Fibroblast of peridontal ligament (primary cell): ENCODE measurements at regions not wholly inside any gene's neighbourhood (a gene's known extent, or its start where the extent isn't known, plus 50 kb on each side); places are given as distances from the start of the nearest gene placed in this dataset.

Source experiments
- DNase-seq: peaks from one replicate; pipeline ENCODE4 v3.0.0-alpha.2; 2010; ENCODE audit errors: extremely low read depth

DNA sequence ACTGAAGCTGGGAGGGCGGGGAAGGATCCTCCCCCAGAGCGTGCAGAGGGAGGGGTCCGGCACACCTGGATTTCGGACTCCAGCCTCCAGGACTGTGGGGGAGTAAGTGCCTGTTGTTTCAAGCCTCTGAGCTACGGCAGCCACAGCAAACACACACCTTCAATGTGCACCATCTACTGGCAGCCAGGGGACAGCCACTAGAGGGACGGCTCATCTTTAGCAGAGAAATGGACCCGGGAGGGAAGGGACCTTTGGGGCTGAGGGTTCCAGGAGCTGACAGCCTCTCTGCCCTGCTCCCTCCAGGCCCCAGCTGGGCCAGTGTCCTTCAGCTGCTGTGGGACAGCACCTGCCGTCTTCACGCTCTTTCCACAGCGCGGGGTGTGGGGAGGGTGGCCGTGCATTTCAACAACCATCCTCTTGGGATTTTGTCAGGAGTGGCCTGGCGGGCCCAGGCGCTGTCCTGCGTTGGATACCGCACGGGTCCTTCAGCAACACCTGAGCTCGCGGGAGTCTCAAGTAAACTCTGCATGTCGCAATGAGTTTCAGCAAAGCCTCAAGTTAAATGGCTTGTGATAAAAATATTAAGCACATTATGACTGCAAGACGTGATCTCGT, 209.2 kb upstream of the C14orf180 start:
- no peak for DNase-seq

DNA sequence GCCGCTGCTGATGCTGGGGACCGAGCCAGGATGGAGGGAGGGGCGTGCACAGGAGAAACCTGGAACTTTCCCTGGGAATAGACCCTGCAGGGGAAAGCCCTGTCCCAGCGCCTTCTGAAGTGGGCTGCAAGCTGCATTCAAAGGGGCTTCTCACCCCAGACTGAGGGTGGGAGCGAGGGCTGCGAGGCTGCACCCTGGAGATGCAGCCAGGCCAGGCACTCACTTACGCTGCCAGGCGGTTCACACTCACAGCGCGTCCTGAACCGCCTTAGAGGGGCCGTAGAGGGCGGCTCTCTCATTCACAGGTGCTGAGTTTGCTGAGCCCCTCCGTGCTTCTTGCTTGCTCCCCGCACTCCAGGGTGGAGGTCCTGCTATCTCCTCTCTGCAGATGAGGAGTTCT, 208.5 kb upstream of the C14orf180 start:
- DNase-seq = no peak

DNA sequence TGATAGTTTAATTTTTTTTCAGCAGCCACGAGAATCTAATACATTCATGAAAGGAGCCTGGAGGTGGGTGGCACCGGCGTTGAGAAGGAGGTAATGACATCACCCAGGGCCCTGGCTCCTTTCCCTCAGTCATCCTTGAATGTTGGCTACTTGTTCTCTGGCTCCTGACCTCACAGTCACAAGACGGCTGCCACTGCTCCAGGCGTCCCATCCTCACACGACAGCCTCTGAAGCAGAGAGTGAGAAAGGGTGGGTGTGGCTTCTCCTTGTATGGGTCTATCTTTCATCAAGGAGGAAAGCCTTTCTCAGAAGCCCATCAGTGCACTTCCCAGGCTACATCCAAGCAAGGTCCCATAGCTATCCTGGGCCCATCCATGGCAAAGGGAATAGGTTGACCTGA, 207.6 kb upstream of the C14orf180 start:
- DNase-seq = no peak

DNA sequence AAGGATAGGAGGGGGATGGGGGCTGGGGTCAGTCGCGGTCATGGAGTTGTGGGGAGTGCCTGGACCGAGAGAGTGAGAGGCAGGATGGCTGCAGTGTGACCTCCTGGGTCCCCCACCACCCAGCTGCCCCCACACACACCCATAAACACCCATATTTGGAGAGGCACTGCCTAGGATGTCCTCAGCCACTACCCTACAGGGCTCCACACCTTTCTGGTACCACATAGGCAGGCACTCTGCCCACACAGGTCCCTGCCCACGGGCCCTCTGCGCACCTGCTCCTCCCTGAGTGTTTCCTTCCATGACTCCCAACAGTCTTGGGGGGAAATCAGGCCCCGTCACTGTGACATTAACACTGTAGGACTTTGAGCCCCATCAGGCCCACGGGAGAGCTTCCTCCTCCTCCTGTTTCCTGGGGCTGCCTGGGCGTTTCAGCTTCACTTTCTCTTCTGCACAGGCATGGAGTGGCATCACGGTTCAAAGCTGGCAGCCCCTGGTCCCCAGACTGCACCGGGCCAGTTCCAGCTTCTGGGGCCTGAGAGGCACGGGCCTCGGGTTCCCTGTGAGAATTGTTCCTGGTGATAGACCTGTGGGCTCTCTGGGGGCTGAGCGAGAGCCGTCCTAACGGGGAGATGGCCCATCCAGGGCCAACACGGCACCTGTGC, 207.0 kb upstream of the C14orf180 start:
- DNase-seq = no peak

DNA sequence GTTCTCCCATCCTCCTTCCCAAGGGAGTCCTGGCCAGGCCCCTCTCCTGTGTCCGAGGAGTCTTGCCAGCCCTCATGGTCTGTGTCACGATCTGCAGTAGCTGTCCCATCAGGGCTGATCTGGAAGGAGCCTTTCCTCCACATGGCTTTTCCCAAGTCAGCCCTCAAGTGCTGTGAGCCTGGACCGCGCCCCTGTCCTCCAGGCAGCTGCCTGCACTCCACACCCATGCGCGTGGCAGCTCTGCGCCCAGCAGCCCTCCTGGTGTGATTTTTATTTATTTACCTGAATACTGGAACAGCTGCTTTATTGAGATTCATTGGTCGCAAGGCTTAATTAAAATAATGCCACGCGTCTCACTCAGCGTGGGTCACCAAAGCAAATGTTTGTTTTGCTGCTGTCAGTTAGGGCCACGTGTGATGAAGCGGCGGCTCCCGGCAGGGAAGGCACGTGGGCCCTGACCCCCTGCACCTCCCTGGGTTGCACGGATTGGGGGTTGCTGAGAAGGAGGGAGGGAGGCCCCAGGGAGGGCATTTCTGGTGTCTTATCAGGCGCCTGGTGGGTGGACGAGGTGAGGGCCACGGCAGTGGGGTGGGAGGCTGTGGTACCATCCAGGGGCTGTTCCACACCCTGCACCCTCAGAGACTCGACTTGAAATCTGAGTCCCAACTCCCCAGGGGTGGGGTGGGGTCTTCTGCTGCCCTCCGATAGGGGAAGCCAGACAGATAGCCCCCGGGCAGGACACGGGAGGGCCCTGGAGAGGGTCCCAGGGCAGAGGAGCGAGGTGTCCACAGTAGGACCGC, 206.3 kb upstream of the C14orf180 start:
- no peak for DNase-seq

DNA sequence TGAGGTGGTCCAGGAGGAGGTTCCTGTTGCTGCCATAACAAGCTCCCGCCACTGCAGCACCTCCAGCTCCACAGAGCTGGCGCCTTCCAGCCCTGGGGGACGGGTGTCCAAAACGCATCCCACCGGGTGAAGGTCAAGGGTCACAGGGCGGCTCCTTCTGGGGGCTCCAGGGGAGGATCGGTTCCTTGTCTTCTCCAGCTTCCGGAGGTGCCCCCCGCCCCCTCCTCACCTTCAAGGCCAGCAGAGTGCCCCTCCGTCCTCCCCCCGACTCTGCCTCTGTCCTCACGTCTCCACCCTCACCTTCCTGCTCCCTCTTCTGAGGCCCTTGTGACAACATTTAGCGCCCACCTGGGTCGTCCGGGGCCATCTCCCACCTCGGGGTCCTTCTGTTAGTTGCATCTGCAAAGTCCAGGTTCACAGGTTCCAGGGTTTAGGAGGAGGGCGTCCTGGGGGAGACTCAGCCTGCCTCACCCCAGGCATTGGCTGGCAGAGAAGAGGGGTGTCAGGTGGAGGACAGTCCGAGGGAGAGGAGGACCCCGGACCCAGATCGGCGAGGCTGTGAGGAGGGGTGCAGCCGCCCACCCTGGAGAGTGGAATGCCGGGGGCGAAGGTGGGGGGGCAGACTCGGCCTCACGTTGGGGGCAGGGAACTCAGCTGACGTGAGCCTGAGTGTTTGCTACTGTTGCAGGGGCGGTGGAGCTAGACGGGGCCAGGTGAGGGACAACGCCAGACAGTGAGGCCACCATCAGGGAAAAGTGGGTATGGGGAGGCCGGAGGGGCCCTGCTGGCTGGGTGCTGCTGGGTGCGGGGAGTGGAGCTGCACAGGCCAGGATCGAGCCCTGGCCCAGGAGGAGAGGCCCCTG, 205.5 kb upstream of the C14orf180 start:
- DNase-seq = no peak

DNA sequence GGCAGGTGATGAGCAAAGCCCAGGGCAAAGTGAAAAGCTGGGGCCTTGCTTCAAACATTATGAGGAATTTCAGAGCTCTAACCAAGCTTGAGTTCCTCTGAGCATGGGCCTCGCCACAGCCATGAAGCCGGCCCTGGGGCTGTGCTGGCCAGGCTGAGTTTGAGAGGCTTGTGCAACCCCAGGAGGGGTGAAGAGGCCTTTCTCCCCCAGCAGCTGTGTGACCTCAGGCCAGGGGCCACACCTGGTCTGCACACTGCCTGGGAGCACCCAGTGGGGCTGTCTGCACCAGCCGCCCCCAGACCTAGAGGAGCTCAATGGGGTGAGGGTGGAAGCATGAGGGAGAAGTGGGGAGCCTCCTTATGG, 204.9 kb upstream of the C14orf180 start:
- DNase-seq = no peak

DNA sequence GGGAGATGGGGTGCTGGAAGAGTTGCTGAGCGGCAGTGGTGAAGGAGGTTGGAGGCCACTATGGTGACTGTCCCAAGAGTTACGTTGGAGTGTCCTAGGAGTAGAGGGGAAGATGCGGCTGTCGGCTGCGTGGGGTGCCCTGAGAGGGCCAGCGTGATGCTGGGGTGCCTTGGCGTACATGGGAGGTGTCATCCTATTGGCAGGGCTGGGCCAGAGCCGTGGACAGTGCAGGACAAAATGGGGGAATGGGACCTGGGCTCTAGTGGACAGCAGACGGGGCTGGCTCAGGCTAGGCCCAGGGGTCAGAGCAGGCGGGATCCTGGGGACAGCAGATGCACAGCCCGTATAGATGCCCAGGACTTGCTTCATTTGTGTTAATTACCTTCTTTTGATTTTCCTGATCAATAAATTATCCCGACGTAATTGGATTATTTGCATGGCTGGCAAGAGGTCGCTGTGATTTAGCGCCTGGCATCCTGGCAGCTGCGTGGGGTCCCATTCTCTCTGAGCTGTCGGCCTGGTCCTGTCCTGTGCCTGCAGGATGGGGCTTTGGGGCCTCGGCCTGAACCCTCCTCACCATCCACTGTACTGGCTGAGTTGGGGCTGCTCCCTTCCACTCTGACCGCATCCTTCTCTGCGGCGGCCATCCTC, 203.9 kb upstream of the C14orf180 start:
- DNase-seq = no peak

DNA sequence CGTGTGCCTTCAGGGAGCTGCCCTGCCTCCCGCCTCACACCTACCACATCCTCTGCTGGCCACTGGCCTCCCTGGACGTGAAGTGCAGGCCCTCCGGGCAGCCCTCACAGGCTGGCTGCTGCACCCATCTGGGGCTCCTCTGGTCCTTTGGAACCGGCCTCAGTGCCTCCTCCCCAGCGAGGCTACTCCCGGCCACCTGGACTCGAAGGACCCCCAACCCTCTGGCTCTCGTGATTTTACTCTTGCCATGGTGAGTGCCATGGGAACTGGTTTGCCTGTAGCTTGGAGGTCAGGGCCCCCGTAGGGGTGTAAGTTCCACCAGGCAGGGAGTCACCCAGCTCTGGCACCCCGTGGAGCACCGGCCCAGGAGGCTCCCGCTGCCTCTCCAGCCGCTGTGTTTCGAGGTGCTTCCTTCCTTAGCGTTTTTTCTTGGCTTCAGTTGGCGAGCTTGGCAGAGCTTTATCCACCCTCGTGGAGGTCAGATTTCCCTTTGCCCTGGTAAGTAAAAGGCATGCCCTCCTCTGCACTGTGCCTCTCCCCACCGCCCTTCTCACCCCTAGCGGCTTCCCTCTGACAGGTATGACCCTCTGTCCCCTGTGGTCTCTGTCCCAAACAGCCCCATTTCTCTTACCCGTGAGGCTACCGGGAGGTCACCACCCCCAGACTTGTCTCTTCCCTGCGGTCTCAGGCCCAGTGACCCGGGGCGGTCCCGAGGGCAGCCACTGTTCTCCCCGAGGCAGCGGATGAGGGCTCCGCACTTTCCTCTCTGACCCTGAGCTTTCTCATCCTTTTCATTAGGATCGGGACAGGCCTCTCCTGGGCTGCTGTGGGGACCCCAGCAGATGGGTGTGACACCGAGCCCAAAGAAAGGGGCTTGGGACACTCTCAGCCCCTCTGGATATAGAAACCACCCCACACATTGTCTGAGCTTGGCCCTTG, 203.1 kb upstream of the C14orf180 start:
- no peak for DNase-seq

DNA sequence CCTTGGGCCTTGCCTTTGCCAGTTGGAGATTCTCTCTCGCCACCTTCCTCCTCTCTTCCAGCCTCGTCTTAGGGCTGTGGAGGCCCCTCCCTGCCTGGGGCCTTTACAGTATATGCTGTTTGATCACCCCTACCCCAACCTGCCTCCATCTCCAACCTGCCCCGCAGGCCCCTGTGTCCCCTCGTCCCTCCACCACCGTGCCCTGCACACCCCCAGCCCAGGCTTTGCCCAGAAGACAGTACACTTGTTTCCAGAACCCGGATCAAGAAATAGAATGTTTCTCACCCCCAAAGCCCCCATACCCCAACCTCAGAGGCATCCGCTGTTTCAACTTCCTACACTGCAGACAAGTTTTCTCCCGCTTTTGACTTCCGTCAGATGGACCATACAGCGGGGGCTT, 202.3 kb upstream of the C14orf180 start:
- no peak for DNase-seq

DNA sequence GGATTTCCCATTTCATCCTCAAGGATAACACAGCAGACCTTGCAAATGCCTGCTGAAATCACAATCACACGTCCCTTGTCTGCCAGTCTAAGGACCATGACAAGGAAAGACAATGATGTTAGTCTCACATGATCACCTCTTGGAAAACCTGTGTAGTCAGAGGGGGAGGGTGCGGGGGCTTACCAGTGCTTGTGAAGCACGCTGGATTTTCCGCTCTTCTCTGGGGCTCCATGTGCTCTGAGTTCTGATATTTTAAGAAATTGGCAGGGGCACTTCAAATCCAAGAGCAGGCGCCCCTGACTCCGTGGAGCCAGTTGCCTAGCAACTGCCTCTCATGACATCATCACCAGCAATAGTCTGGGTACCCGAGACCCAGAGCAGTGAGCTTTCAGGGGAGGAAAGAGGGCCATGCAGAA, 200.9 kb upstream of the C14orf180 start:
- DNase-seq = no peak

DNA sequence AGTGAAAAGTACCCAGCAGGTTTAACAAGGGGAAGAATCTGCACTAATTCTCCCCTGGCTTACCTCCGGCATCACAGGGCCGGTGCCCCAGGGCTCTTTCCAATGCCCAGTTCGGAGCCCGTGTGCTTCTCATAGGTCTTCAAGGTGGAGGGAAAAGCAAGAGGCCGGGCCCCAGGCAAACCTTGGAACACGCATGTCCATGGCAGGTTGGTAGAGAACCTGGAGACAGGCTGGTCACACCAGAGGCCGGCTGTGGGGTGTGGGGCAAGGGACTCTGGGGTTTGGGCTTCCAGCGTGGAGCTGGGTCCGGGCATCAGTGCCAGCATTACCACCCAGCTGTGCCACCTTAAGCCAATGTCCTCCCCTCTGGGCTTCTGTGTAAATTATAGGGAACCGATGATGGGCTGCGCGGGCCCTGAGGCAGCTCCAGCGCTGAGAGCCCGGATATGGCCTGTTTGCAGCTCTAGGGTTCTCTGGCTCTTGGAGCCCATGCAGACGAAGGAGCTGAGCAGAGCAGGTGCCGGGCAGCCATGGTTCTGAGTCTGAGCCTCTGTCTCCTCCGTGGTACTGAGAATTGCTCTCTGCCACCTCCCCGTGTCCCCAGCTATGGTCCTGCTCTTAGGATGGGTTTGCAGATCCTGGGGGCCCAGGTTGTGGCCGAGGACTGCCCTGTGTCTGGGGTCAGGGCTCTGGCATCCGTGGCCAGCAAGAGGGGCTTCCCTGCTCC, 197.0 kb upstream of the C14orf180 start:
- DNase-seq = no peak

DNA sequence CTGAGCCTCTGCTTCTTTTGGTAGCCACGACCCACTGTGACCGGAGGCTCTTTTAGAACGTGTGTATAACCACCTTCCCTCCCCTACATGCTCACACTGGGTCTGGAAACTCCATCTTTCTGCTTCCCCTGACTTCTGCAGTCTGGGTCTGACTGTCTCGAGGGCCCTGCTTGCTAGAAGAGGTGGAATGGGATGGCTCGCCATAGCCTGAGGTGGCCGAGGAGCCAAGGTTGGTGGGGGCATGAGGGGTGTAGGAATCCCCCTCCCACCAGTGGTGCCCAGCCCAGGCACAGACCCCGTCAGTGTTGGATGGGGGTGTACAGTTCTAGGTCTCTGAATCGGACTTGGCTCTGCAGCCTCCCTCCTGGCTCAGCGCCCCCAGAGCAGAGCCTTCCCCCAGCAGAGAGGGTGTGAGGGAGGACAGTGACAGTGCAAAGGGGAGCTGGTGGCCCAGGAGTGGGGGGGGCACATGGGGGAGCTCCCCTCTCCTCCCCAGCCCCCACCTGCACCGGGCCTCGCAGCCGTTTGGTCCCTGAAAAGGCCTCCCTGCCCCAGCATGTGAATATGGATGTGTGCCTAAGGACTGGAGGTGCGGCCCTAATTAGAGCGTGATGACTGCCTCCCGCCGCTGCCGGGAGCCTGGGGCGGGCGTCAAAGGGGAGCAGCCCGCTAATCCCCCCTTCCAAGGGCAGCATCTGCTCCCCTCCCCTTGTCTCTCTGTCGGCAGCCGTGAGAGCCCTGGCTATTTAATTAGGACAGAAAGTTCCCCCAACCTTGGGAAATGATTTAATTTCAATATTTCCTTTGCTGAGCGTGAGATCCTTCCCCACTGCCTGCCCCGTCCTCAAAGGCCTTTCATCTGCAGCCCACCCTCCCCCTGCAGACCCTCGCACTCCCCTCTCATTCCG, 196.2 kb upstream of the C14orf180 start:
- DNase-seq = no peak

DNA sequence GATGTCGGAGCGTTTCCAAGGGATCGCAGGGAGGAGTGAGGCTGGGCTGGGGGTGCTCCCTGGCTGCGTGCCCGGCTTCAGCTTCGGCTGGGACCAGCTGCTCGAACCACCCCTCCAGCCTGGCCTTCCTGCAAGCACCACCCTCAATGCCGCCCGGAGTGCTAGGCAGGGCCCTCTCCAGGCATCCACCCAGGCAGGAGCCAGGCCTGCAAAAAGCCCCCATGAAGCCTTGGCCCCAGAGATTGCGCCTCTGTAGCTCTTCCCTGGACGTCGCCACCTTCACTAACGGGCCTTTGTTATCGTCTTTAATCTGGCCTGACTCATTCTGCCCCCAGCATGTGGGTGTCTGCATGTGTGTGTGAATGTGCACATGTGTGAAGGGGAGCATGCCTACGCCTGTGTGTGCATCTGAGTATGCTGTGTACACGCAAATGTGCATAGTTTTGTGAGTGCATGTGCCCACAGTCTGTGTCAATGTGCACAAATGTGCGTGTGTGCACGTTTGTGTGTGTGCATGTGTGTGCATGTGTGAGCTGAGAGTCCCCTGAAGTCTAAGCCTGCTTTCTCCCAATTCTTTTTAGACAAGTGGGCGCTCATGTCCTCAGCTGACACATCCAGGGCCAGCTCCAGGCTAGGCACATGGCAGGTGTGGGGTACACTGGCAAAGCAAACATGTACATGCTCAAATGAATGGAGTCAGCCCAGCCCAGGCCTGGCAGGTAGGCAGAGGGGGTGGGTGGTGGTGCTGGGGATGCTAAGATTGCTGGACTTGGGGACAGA, 195.4 kb upstream of the C14orf180 start:
- no peak for DNase-seq

DNA sequence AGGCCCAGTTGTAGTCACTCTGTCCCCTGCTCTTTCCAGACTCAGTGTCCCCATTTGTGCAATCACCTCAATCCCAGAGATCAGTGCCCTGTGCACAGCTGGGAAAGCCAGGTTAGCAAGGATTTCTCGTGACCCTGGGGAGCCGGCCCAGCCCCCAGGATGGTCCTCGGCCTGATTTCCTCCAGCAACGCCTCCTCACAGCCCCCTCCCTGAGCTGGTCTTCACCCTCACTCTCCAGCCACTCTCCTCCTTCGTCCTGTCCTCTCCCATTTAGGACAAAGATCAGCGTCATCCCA, 194.8 kb upstream of the C14orf180 start:
- DNase-seq = no peak

DNA sequence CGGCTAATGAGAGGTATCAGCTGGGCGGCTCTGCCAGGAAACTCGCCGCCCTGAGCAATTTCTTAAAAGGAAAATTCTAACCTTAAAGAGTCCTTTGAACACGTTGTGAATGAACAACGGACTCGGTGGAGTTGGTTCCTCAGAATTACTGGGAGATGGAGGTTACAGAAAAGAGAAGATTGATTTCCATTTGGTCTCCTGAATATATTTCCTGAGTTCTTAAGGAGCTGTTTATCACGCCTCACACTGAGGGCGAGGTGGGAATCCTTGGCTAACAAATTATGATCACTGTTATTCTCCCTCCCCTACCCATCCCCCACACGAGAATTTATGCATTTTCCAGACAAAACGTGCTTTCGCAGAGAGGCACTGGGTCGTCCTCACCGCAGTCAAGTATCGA, 194.5 kb upstream of the C14orf180 start:
- DNase-seq = no peak

DNA sequence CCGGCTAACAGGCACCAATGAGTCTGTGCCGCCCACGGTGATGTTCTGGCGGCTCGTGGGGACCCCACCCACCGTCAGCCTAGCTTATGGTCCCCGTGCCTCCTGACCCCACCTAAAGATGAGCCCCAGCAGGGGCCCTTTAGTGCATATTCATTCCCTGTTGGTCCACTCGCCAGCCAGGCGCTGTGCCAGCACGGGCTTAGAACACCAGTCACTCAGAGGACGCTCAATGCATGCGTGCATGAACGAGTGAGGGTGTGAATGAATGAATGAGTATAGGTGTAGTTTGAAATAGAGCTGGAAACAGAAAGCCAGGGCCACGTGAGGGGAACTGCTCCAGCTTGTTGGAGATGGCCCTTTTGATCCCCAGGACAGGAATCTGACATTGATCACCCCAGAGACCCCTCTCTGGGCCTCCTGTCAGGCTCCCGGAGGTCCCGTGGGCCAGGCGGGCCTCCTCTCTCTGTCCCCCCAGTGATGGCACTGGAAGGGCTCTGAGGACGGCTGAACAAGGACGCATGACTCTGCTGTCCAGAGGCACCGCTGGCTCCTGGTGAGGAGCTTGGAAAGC, 193.9 kb upstream of the C14orf180 start:
- DNase-seq = no peak
